Neutrophil (primary cell): ENCODE measurements at regions not wholly inside any gene's neighbourhood (a gene's known extent, or its start where the extent isn't known, plus 50 kb on each side); places are given as distances from the start of the nearest gene placed in this dataset.

Experiments used
- H3K27ac ChIP-seq: fragments of 200-600 bp; sonication (generic); 2 replicates; pipeline ENCODE4 v1.5.1; 2016; ENCODE audit warnings: mild to moderate bottlenecking, moderate library complexity
- H3K27me3 ChIP-seq: fragments of 200-600 bp; sonication (generic); 2 replicates; pipeline ENCODE4 v1.6.0; 2016; ENCODE audit warnings: mild to moderate bottlenecking
- H3K36me3 ChIP-seq: fragments of 200-600 bp; sonication (generic); 2 replicates; pipeline ENCODE4 v1.5.1; 2017
- H3K4me1 ChIP-seq, 2 experiments: fragments of 200-600 bp in 1 of 2; sonication (generic) in 1 of 2; 1 replicate in 1 of 2; 2 replicates in 1 of 2; pipeline versions ENCODE4 v1.5.1 to v1.6.1; 2013 to 2016; ENCODE audit warnings: low read depth in 1 of 2, low read length in 1 of 2, mild to moderate bottlenecking in 1 of 2, moderate library complexity in 1 of 2; ENCODE audit not compliant: control insufficient read depth in 1 of 2, insufficient read depth in 1 of 2
- H3K4me3 ChIP-seq, 2 experiments: fragments of 200-600 bp in 1 of 2; sonication (generic) in 1 of 2; 1 replicate in 1 of 2; 2 replicates in 1 of 2; pipeline ENCODE4 v1.5.1; 2013 to 2016; ENCODE audit warnings: low read depth in 1 of 2, low read length in 1 of 2, mild to moderate bottlenecking in 1 of 2, moderate library complexity in 1 of 2
- H3K9me3 ChIP-seq: fragments of 200-600 bp; sonication (generic); 2 replicates; pipeline ENCODE4 v1.5.1; 2016
- CTCF ChIP-seq: fragments of 200-600 bp; sonication (generic); IDR thresholded peaks from 2 replicates; pipeline ENCODE4 v1.5.1; 2016; ENCODE audit warnings: antibody characterized with exemption

GRCh38 chr10:120372917-120373316 lies 84.1 kb upstream of the PLPP4 start:
- Histone ChIP-seq H3K4me3 (no peak overlapping the region), H3K27ac (no peak overlapping the region), H3K27me3 (no peaks in the 10 kb centered on the region), H3K36me3 (no peaks in the 10 kb centered on the region), H3K4me1 (no peaks in the 10 kb centered on the region), H3K9me3 (no peaks in the 10 kb centered on the region)
- TF ChIP-seq CTCF: no peak

- no peak for TF ChIP-seq CTCF
- Histone ChIP-seq H3K4me1 (no peaks in the 10 kb centered on the region), H3K9me3 (no peaks in the 10 kb centered on the region), H3K27me3 (no peaks in the 10 kb centered on the region), H3K27ac (no peak overlapping the region), H3K36me3 (no peaks in the 10 kb centered on the region), H3K4me3 (no peak overlapping the region)
Observed at GRCh38 chr10:120375666-120376065, 81.4 kb upstream of the PLPP4 start.

DNA sequence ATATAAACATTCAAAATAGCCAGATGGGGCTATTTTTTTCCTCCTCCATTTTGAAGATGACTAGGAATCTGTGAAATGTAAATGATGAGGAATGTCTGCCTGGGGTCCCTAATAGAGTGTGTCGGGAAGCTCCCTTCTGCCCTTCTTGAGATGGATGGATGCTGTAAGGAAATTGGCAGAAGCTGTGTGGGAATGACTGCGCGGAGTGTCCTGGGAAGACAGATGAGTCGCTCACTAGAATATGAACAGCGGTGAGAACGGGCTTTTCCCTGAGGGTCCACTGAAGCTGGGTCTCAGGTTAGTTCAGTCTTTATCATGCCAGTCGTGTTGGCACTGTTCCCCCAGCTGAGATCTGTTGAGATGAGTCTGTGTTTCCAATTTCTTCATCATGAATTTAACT lies 75.1 kb upstream of the PLPP4 start:
- no peaks in the 10 kb centered on the region for H3K4me1 ChIP-seq
- H3K27me3 ChIP-seq: no peaks in the 10 kb centered on the region
- no peaks in the 10 kb centered on the region for H3K36me3 ChIP-seq
- no peak overlapping the region for H3K27ac ChIP-seq
- TF ChIP-seq CTCF: no peak
- no peaks in the 10 kb centered on the region for H3K9me3 ChIP-seq
- H3K4me3 ChIP-seq: no peak overlapping the region

- Histone ChIP-seq H3K9me3 (no peaks in the 10 kb centered on the region), H3K27ac (no peak overlapping the region), H3K36me3 (no peaks in the 10 kb centered on the region), H3K4me1 (no peaks in the 10 kb centered on the region), H3K4me3 (no peak overlapping the region), H3K27me3 (no peaks in the 10 kb centered on the region)
- no peak for TF ChIP-seq CTCF
Observed at GRCh38 chr10:120382360-120382759, 74.7 kb upstream of the PLPP4 start.

DNA sequence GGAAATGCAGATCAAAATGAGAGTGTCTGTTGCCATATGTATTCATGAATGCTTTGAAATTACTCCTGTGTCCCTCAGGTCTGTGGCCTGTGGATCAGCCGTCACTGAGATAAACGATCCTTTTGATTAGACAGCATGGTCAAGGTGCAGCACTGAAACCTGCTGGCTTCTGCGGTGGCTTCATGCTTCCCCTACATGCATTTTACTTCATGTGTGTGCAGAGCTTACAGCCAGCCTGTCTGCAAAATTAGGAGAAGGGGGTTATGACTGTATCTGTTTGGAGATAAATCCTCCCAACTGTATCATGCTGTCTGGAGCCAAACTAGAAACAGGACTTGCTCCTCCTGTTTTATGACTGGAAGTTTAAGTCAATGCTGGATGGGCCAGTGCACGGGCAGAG lies 71.0 kb upstream of the PLPP4 start:
- no peak for TF ChIP-seq CTCF
- no peaks in the 10 kb centered on the region for H3K9me3 ChIP-seq
- H3K4me3 ChIP-seq: no peak overlapping the region
- H3K27ac ChIP-seq: no peak overlapping the region
- H3K4me1 ChIP-seq: no peaks in the 10 kb centered on the region
- H3K36me3 ChIP-seq: no peaks in the 10 kb centered on the region
- H3K27me3 ChIP-seq: no peaks in the 10 kb centered on the region

DNA sequence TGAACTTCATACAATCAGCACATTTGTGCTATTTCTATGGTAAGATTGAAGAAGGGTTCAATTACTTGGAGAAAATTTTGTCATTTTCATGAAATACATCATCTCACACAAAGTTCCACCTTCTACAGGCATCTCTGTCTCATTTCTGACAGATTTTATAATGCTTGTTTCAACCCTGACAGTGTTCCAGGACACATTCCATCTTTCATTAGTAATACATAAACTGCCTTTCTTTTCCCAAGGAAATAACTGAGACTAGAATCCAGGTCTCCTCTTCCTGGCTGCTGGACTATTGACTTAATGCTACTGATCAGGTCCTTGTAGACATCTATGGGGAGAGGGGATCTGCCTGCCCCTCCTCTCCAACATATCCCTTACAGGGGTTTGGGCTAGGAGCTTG lies 70.1 kb upstream of the PLPP4 start:
- no peak overlapping the region for H3K4me3 ChIP-seq
- no peaks in the 10 kb centered on the region for H3K9me3 ChIP-seq
- no peak for TF ChIP-seq CTCF
- H3K27ac ChIP-seq: no peak overlapping the region
- no peaks in the 10 kb centered on the region for H3K36me3 ChIP-seq
- H3K4me1 ChIP-seq: no peaks in the 10 kb centered on the region
- no peaks in the 10 kb centered on the region for H3K27me3 ChIP-seq
